ENCODE measurements at regions not wholly inside any gene's neighbourhood (a gene's known extent, or its start where the extent isn't known, plus 50 kb on each side); places are given as distances from the start of the nearest gene placed in this dataset.

GRCh38 chr1:198915327-198916231 is 276.7 kb downstream of the PTPRC start:
- TF ChIP-seq FOXP2 (optimal IDR thresholded peaks at IDR 0.05; ENCODE audit: borderline replicate concordance, extremely low read depth, extremely low read length, insufficient read depth) (no peak), TAF1 (IDR thresholded peaks at IDR 0.05; ENCODE audit: borderline replicate concordance, insufficient read depth, low read length) (no peak)

DNA sequence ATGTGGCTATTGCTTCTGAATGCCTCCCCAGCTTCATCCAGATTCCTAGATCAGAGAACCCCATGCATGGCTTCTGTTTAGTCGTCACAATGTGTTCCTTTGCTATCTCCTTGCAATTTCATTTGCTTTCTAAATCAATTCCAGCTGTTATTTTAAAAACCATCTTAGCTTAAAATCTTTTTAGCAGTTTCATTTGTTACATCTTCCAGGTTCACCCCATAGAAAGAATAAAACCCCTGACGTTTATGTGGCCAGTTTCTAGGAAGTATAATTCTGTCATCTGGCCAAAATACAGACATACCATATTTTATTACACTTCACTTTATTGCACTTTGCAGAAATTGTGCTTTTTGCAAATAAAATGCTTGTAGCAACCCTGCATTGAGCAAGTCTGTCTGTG is 278.4 kb downstream of the PTPRC start:
- TF ChIP-seq POLR2AphosphoS5 (IDR thresholded peaks at IDR 0.05; ENCODE audit: low read depth, low read length) (no peak), REST (IDR thresholded peaks at IDR 0.05; ENCODE audit: insufficient read depth in 1 of 2, low read depth in 2 of 2, low read length in 2 of 2) (no peak), TAF1 (IDR thresholded peaks at IDR 0.05; ENCODE audit: borderline replicate concordance, insufficient read depth, low read length) (no peak), FOXP2 (optimal IDR thresholded peaks at IDR 0.05; ENCODE audit: borderline replicate concordance, extremely low read depth, extremely low read length, insufficient read depth) (no peak), SIN3A (IDR thresholded peaks at IDR 0.05; ENCODE audit: borderline replicate concordance, insufficient read depth, low read length) (no peak)

DNA sequence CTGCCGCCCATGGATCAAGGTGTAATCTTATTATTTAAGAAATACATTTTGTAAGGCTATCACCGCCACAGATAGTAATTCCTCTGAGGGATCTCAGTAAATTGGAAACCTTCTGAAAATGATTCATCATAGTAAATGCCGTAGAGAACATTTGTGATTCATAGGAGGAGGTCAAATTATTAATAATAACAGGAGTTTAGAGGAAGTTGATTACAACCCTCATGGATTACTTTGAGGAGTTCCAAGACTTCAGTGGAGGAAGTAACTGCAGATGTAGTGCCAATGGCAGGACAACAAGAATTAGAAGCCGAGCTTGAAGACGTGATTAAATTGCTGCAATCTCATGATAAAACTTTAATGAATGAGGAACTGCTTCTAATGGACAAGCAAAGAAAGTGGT is 280.1 kb downstream of the PTPRC start:
- TF ChIP-seq SIN3A (IDR thresholded peaks at IDR 0.05; ENCODE audit: borderline replicate concordance, insufficient read depth, low read length) = no peak
- TF ChIP-seq FOXP2 (optimal IDR thresholded peaks at IDR 0.05; ENCODE audit: borderline replicate concordance, extremely low read depth, extremely low read length, insufficient read depth) = no peak
- no peak for TF ChIP-seq TAF1 (IDR thresholded peaks at IDR 0.05; ENCODE audit: borderline replicate concordance, insufficient read depth, low read length)
- TF ChIP-seq POLR2AphosphoS5 (IDR thresholded peaks at IDR 0.05; ENCODE audit: low read depth, low read length) = no peak
- no peak for TF ChIP-seq REST (IDR thresholded peaks at IDR 0.05; ENCODE audit: insufficient read depth in 1 of 2, low read depth in 2 of 2, low read length in 2 of 2)

GRCh38 chr1:198919667-198920398 is 281.0 kb downstream of the PTPRC start:
- TF ChIP-seq FOXP2 (optimal IDR thresholded peaks at IDR 0.05; ENCODE audit: borderline replicate concordance, extremely low read depth, extremely low read length, insufficient read depth) = no peak
- TF ChIP-seq POLR2AphosphoS5 (IDR thresholded peaks at IDR 0.05; ENCODE audit: low read depth, low read length) = no peak
- no peak for TF ChIP-seq TAF1 (IDR thresholded peaks at IDR 0.05; ENCODE audit: borderline replicate concordance, insufficient read depth, low read length)
- TF ChIP-seq REST (IDR thresholded peaks at IDR 0.05; ENCODE audit: insufficient read depth in 1 of 2, low read depth in 2 of 2, low read length in 2 of 2) = no peak
- TF ChIP-seq SIN3A (IDR thresholded peaks at IDR 0.05; ENCODE audit: borderline replicate concordance, insufficient read depth, low read length) = no peak

DNA sequence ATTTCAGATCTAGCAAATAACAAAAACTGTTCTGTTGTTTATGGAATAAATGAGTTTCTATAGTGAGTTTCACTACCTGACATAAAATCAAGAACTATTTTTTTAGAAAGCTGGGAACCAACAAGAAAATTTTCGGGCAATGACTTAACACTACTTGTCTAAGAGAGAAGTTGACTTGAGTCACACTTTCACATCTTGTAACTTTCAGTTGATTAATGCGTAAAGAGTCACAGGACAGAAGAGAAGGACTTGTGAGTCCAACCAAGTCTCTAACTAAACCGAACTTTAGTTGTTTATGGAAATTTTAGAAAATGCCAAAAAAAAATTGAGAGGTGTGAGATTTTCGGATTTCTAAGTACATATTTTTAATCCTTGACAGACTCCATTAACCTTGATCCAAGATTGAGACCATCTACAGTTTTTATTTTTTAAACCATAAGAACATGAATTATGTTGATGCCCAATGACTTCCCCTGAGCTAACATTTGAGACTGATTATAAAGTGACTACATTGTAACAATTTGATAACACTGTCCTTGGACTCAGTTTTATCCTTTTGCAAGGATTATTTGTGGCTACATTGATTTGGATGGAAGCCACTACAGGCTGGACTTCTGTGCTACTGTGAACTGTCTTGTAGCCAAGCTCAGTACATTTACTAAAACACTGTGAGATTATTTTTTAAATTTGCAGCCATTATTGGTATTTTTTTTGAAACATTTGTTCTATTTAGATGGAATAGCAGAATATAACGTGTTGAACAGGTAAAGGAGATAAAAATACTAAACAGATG is 284.0 kb downstream of the PTPRC start:
- TF ChIP-seq TAF1 (IDR thresholded peaks at IDR 0.05; ENCODE audit: borderline replicate concordance, insufficient read depth, low read length) = no peak
- TF ChIP-seq POLR2AphosphoS5 (IDR thresholded peaks at IDR 0.05; ENCODE audit: low read depth, low read length) = no peak
- no peak for TF ChIP-seq SIN3A (IDR thresholded peaks at IDR 0.05; ENCODE audit: borderline replicate concordance, insufficient read depth, low read length)
- no peak for TF ChIP-seq REST (IDR thresholded peaks at IDR 0.05; ENCODE audit: insufficient read depth in 1 of 2, low read depth in 2 of 2, low read length in 2 of 2)
- TF ChIP-seq FOXP2 (optimal IDR thresholded peaks at IDR 0.05; ENCODE audit: borderline replicate concordance, extremely low read depth, extremely low read length, insufficient read depth) = no peak

All from PFSK-1 (cell line).